HG03095 (cell line): ENCODE measurements at regions not wholly inside any gene's neighbourhood (a gene's known extent, or its start where the extent isn't known, plus 50 kb on each side); places are given as distances from the start of the nearest gene placed in this dataset.

ENCODE experiments used
- ATAC-seq: cut with Tn5 transposase; IDR thresholded peaks from one replicate; pipeline ENCODE4 v1.9.1; 2021; ENCODE audit warnings: moderate library complexity; ENCODE audit not compliant: unreplicated experiment

GRCh38 chr10:78739444-78740053 is 329.2 kb upstream of the ZMIZ1 start:
- no peak for ATAC-seq

- no peak for ATAC-seq
These were observed 327.5 kb upstream of the ZMIZ1 start for GRCh38 chr10:78740976-78741915.

- no peak for ATAC-seq
These were observed 326.4 kb upstream of the ZMIZ1 start for GRCh38 chr10:78742406-78742729.

- no peak for ATAC-seq
These were observed 325.8 kb upstream of the ZMIZ1 start for GRCh38 chr10:78742730-78743615.

GRCh38 chr10:78744056-78744455 is 324.7 kb upstream of the ZMIZ1 start:
- no peak for ATAC-seq

- no peak for ATAC-seq
These were observed 324.2 kb upstream of the ZMIZ1 start for GRCh38 chr10:78744491-78745090.

GRCh38 chr10:78745441-78745840 is 323.3 kb upstream of the ZMIZ1 start:
- no peak for ATAC-seq

GRCh38 chr10:78746155-78746763 is 322.5 kb upstream of the ZMIZ1 start:
- no peak for ATAC-seq

GRCh38 chr10:78747401-78748234 is 321.1 kb upstream of the ZMIZ1 start:
- no peak for ATAC-seq

GRCh38 chr10:78748235-78748533 is 320.6 kb upstream of the ZMIZ1 start:
- no peak for ATAC-seq

- no peak for ATAC-seq
These were observed 319.6 kb upstream of the ZMIZ1 start for GRCh38 chr10:78749200-78749599.

- ATAC-seq: no peak
These were observed 318.9 kb upstream of the ZMIZ1 start for GRCh38 chr10:78749898-78750297.

GRCh38 chr10:78750418-78750817 is 318.3 kb upstream of the ZMIZ1 start:
- no peak for ATAC-seq

GRCh38 chr10:78751716-78752115 is 317.1 kb upstream of the ZMIZ1 start:
- no peak for ATAC-seq

GRCh38 chr10:78752221-78752620 is 316.5 kb upstream of the ZMIZ1 start:
- no peak for ATAC-seq

GRCh38 chr10:78752708-78753107 is 316.1 kb upstream of the ZMIZ1 start:
- ATAC-seq: no peak

GRCh38 chr10:78754269-78755062 is 314.3 kb upstream of the ZMIZ1 start:
- no peak for ATAC-seq

- ATAC-seq: no peak
These were observed 313.6 kb upstream of the ZMIZ1 start for GRCh38 chr10:78755063-78755701.
